ENCODE measurements at regions not wholly inside any gene's neighbourhood (a gene's known extent, or its start where the extent isn't known, plus 50 kb on each side); places are given as distances from the start of the nearest gene placed in this dataset.

GRCh38 chr18:51897884-51898283 is 442.1 kb upstream of the DCC start:
- ChIA-PET POLR2A (no interaction called here), CTCF (ENCODE audit: unreplicated experiment) (no interaction called here)
- no peaks in the 10 kb centered on the region for H3K79me2 ChIP-seq (ENCODE audit: insufficient read depth, low read depth, low read length)
- H3K9me2 ChIP-seq (ENCODE audit: insufficient read depth, low read length) = no peaks in the 10 kb centered on the region
- no peak for DNase-seq (ENCODE audit: low spot score)
- H2AFZ ChIP-seq (ENCODE audit: low read length) = no peak overlapping the region
- H3K4me2 ChIP-seq (ENCODE audit: low read length) = no peak overlapping the region
- no TSS peak for BruUV-seq (replicated peaks)
- H3K36me3 ChIP-seq (ENCODE audit: insufficient read depth, low read length) = no peaks in the 10 kb centered on the region
- intact Hi-C loops (cut with micrococcal nuclease; ENCODE audit: unreplicated experiment) = no loop called here
- H3K4me1 ChIP-seq (ENCODE audit: insufficient read depth, low read length, poor library complexity, severe bottlenecking) = no peaks in the 10 kb centered on the region
- no peak for TF ChIP-seq EZH2phosphoT487 (IDR thresholded peaks at IDR 0.05; ENCODE audit: borderline replicate concordance, low read depth, low read length)
- no peak for TF ChIP-seq CTCF (conservative IDR thresholded peaks at IDR 0.05; ENCODE audit: low read length)
- no peak overlapping the region for H3K4me3 ChIP-seq (ENCODE audit: low read depth, low read length, poor library complexity, severe bottlenecking)
- no peak overlapping the region for H3K27ac ChIP-seq (ENCODE audit: low read depth, low read length, poor library complexity, severe bottlenecking)
- H4K20me1 ChIP-seq (ENCODE audit: insufficient read depth, low read length) = no peaks in the 10 kb centered on the region
- H3K9me3 ChIP-seq (ENCODE audit: low read length) = no peaks in the 10 kb centered on the region

DNA sequence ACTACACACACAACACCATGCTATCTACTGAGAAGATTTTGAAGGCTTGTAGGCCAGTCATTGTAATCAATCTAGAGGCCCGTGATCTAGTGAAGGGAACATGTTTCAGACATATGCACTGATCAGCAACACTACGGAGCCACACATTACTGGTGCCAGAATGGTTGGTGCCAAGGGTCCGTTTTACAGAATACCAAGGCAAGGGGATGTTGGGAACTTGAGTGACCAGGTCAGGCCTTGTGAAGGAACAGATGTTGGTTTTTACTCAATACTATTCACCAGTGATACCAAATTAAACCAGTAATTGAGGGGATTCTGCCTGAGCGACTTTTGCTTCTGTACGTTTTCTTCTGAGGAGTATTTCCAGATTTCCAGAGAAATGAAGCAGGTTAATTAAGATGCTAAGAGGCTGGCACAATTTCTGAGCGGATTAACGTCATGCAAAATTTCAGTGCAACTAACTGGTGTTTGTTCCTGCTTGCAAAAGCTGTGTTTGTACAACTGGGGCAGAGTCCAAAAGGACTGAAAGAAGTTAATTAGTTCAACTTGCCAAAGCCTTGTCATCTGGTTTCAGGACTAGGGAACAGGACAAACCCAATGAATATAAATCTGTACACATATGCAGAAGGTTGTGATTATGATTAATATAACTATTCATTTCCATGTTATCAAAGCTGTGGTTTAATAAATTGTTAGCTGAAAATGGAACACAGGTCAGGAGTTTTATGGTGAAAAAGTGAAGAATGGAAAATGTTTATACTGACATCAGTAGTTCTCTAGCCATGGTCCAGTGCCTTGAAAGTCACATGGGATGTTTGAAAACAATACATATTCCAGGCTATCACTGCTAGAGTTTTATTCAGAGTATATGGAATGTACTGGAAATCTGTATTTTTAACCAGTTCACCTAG is 432.1 kb upstream of the DCC start:
- Histone ChIP-seq H3K4me3 (ENCODE audit: low read depth, low read length, poor library complexity, severe bottlenecking) (no peak overlapping the region), H3K36me3 (ENCODE audit: insufficient read depth, low read length) (no peaks in the 10 kb centered on the region), H3K9me2 (ENCODE audit: insufficient read depth, low read length) (no peaks in the 10 kb centered on the region), H2AFZ (ENCODE audit: low read length) (no peak overlapping the region), H3K9me3 (ENCODE audit: low read length) (no peaks in the 10 kb centered on the region), H3K79me2 (ENCODE audit: insufficient read depth, low read depth, low read length) (no peaks in the 10 kb centered on the region), H4K20me1 (ENCODE audit: insufficient read depth, low read length) (no peaks in the 10 kb centered on the region), H3K4me2 (ENCODE audit: low read length) (no peak overlapping the region), H3K4me1 (ENCODE audit: insufficient read depth, low read length, poor library complexity, severe bottlenecking) (no peaks in the 10 kb centered on the region), H3K27ac (ENCODE audit: low read depth, low read length, poor library complexity, severe bottlenecking) (no peak overlapping the region)
- no TSS peak for BruUV-seq (replicated peaks)
- no peak for DNase-seq (ENCODE audit: low spot score)
- ChIA-PET CTCF (ENCODE audit: unreplicated experiment) (no interaction called here), POLR2A (interaction anchor here (0.6 kb wide), 1 partner anchor 57 kb away, joined by 3 read pairs; no protein-coding TSS in a partner anchor)
- TF ChIP-seq EZH2phosphoT487 (IDR thresholded peaks at IDR 0.05; ENCODE audit: borderline replicate concordance, low read depth, low read length) = no peak
- no peak for TF ChIP-seq CTCF (conservative IDR thresholded peaks at IDR 0.05; ENCODE audit: low read length)
- intact Hi-C loops (cut with micrococcal nuclease; ENCODE audit: unreplicated experiment) = no loop called here

GRCh38 chr18:51908598-51908944 is 431.4 kb upstream of the DCC start:
- no TSS peak for BruUV-seq (replicated peaks)
- no peak overlapping the region for H3K4me2 ChIP-seq (ENCODE audit: low read length)
- CTCF ChIA-PET (ENCODE audit: unreplicated experiment) = no interaction called here

More at GRCh38 chr18:51908598-51908944, 431.4 kb upstream of the DCC start:
- no peaks in the 10 kb centered on the region for H3K9me2 ChIP-seq (ENCODE audit: insufficient read depth, low read length)
- intact Hi-C loops (cut with micrococcal nuclease; ENCODE audit: unreplicated experiment) = no loop called here
- DNase-seq (ENCODE audit: low spot score) = no peak
- no peaks in the 10 kb centered on the region for H4K20me1 ChIP-seq (ENCODE audit: insufficient read depth, low read length)
- TF ChIP-seq CTCF (conservative IDR thresholded peaks at IDR 0.05; ENCODE audit: low read length) (no peak), EZH2phosphoT487 (IDR thresholded peaks at IDR 0.05; ENCODE audit: borderline replicate concordance, low read depth, low read length) (no peak)
- no peaks in the 10 kb centered on the region for H3K4me1 ChIP-seq (ENCODE audit: insufficient read depth, low read length, poor library complexity, severe bottlenecking)
- POLR2A ChIA-PET = no interaction called here
- H3K36me3 ChIP-seq (ENCODE audit: insufficient read depth, low read length) = no peaks in the 10 kb centered on the region
- H3K4me3 ChIP-seq (ENCODE audit: low read depth, low read length, poor library complexity, severe bottlenecking) = no peak overlapping the region
- H3K9me3 ChIP-seq (ENCODE audit: low read length) = no peaks in the 10 kb centered on the region
- no peak overlapping the region for H3K27ac ChIP-seq (ENCODE audit: low read depth, low read length, poor library complexity, severe bottlenecking)
- no peak overlapping the region for H2AFZ ChIP-seq (ENCODE audit: low read length)
- H3K79me2 ChIP-seq (ENCODE audit: insufficient read depth, low read depth, low read length) = no peaks in the 10 kb centered on the region

Data from OCI-LY7 (cell line).